ENCODE measurements at regions not wholly inside any gene's neighbourhood (a gene's known extent, or its start where the extent isn't known, plus 50 kb on each side); places are given as distances from the start of the nearest gene placed in this dataset.

- Histone ChIP-seq H3K36me3 (no peaks in the 10 kb centered on the region), H3K27me3 (no peaks in the 10 kb centered on the region), H3K27ac (no peak overlapping the region), H3K4me1 (no peaks in the 10 kb centered on the region), H3K4me3 (no peak overlapping the region), H3K9me3 (no peaks in the 10 kb centered on the region)
- no peak for TF ChIP-seq CTCF (IDR thresholded peaks at IDR 0.05)
- no peak for DNase-seq
- intact Hi-C loops (cut with DNase I; ENCODE audit: low total_unique reads), result no loop called here
These were observed 449.3 kb downstream of the GABRB3 start for GRCh38 chr15:26323566-26323965.

GRCh38 chr15:26318689-26319088 lies 454.2 kb downstream of the GABRB3 start:
- Histone ChIP-seq H3K4me1 (no peaks in the 10 kb centered on the region), H3K36me3 (no peaks in the 10 kb centered on the region), H3K27ac (no peak overlapping the region), H3K4me3 (no peak overlapping the region), H3K27me3 (no peaks in the 10 kb centered on the region), H3K9me3 (no peaks in the 10 kb centered on the region)
- intact Hi-C loops (cut with DNase I; ENCODE audit: low total_unique reads), result no loop called here
- DNase-seq, result no peak
- no peak for TF ChIP-seq CTCF (IDR thresholded peaks at IDR 0.05)

GRCh38 chr15:26314577-26314976 lies 451.4 kb upstream of the ATP10A start:
- Histone ChIP-seq H3K4me1 (no peaks in the 10 kb centered on the region), H3K27me3 (no peaks in the 10 kb centered on the region), H3K27ac (no peak overlapping the region), H3K4me3 (no peak overlapping the region), H3K36me3 (no peaks in the 10 kb centered on the region), H3K9me3 (no peaks in the 10 kb centered on the region)
- no peak for DNase-seq
- intact Hi-C loops (cut with DNase I; ENCODE audit: low total_unique reads), result no loop called here
- TF ChIP-seq CTCF (IDR thresholded peaks at IDR 0.05), result no peak

- no peaks in the 10 kb centered on the region for H3K36me3 ChIP-seq
- H3K9me3 ChIP-seq, result no peaks in the 10 kb centered on the region
- no peak overlapping the region for H3K4me3 ChIP-seq
- DNase-seq, result no peak
- no peaks in the 10 kb centered on the region for H3K27me3 ChIP-seq
- no peak overlapping the region for H3K27ac ChIP-seq
- intact Hi-C loops (cut with DNase I; ENCODE audit: low total_unique reads), result no loop called here
- no peaks in the 10 kb centered on the region for H3K4me1 ChIP-seq
- no peak for TF ChIP-seq CTCF (IDR thresholded peaks at IDR 0.05)
These were observed 448.6 kb upstream of the ATP10A start for GRCh38 chr15:26311710-26312236.

- Histone ChIP-seq H3K9me3 (no peaks in the 10 kb centered on the region), H3K4me3 (no peak overlapping the region), H3K27me3 (peaks cover 0 to 6% of the 10 kb centered on the region in 2 donors), H3K4me1 (no peaks in the 10 kb centered on the region), H3K27ac (no peak overlapping the region), H3K36me3 (no peaks in the 10 kb centered on the region)
- intact Hi-C loops (cut with DNase I; ENCODE audit: low total_unique reads), result no loop called here
- no peak for DNase-seq
- TF ChIP-seq CTCF (IDR thresholded peaks at IDR 0.05), result no peak
These were observed 435.6 kb upstream of the ATP10A start for GRCh38 chr15:26298659-26299170.
